Body of pancreas (tissue), 4 donors: ENCODE measurements at regions not wholly inside any gene's neighbourhood (a gene's known extent, or its start where the extent isn't known, plus 50 kb on each side); places are given as distances from the start of the nearest gene placed in this dataset.

Experiments used
- CTCF ChIP-seq, 7 experiments: fragments of 450-650 bp in 4 of 7; fragments of 200-600 bp in 3 of 7; sonication (generic) in 3 of 7; IDR thresholded peaks; one replicate each; pipeline ENCODE4 v1.5.1; 2016 to 2019; ENCODE audit warnings: antibody characterized with exemption in 7 of 7
- POLR2A ChIP-seq, 3 donors: fragments of 450-650 bp; IDR thresholded peaks; one replicate each; pipeline ENCODE4 v1.6.1; 2016; ENCODE audit warnings: antibody characterized with exemption in 3 of 3, mild to moderate bottlenecking in 2 of 3

GRCh38 chr18:5073026-5073944 lies 123.8 kb downstream of the AKAIN1 start:
- TF ChIP-seq POLR2A (IDR thresholded peaks at IDR 0.05) (no peak), CTCF (IDR thresholded peaks at IDR 0.05) (peak in 6 of 7 experiments; percentile 32 to 66 (median 54))
